ENCODE measurements at regions not wholly inside any gene's neighbourhood (a gene's known extent, or its start where the extent isn't known, plus 50 kb on each side); places are given as distances from the start of the nearest gene placed in this dataset.

- Histone ChIP-seq H3F3A (replicated peaks; ENCODE audit: insufficient read depth) (no peaks in the 10 kb centered on the region), H3K9me2 (no peaks in the 10 kb centered on the region), H3K27me3 (ENCODE audit: insufficient read depth) (no peaks in the 10 kb centered on the region), H3K4me2 (no peak overlapping the region), H4K20me1 (ENCODE audit: insufficient read depth) (no peaks in the 10 kb centered on the region), H3K36me3 (replicated peaks in 1 of 2; ENCODE audit: control insufficient read depth in 1 of 2, insufficient read depth in 2 of 2, low read length in 1 of 2) (no peaks in the 10 kb centered on the region), H3K4me1 (ENCODE audit: control insufficient read depth in 1 of 2, insufficient read depth in 2 of 2, low read depth in 1 of 2, low read length in 1 of 2) (no peaks in the 10 kb centered on the region), H3K27ac (ENCODE audit: low read depth in 2 of 2, low read length in 1 of 2) (no peak overlapping the region), H3K9me3 (no peaks in the 10 kb centered on the region), H3K79me2 (ENCODE audit: insufficient read depth) (no peaks in the 10 kb centered on the region), H3K9ac (no peak overlapping the region), H3K4me3 (ENCODE audit: low read depth in 2 of 2, low read length in 1 of 2) (no peak overlapping the region), H2AFZ (ENCODE audit: low read depth) (no peak overlapping the region)
- DNase-seq = no peak
- CTCF ChIA-PET = no interaction called here
- 14% methylated on average over 2 of the region's 2 CpGs for WGBS (ENCODE audit: low lambda C conversion rate)
- no peak for TF ChIP-seq GATA2 (CRISPR knock-in tag; IDR thresholded peaks at IDR 0.05)
- TF ChIP-seq NFIC (IDR thresholded peaks at IDR 0.05; ENCODE audit: borderline replicate concordance) = no peak
- TF ChIP-seq CTCF (IDR thresholded peaks at IDR 0.05) = no peak
- TF ChIP-seq GABPA (IDR thresholded peaks at IDR 0.05; ENCODE audit: low read depth) = no peak
- TF ChIP-seq CHD2 (IDR thresholded peaks at IDR 0.05; ENCODE audit: low read length, partially characterized antibody) = no peak
- POLR2A ChIA-PET = no interaction called here
These were observed 235.4 kb downstream of the FSCB start for GRCh38 chr14:44271637-44272036.

GRCh38 chr14:44271006-44271405 is 236.1 kb downstream of the FSCB start:
- Histone ChIP-seq H4K20me1 (ENCODE audit: insufficient read depth) (no peaks in the 10 kb centered on the region), H3F3A (replicated peaks; ENCODE audit: insufficient read depth) (no peaks in the 10 kb centered on the region), H3K9ac (no peak overlapping the region), H3K4me1 (ENCODE audit: control insufficient read depth in 1 of 2, insufficient read depth in 2 of 2, low read depth in 1 of 2, low read length in 1 of 2) (no peaks in the 10 kb centered on the region), H2AFZ (ENCODE audit: low read depth) (no peak overlapping the region), H3K9me3 (no peaks in the 10 kb centered on the region), H3K9me2 (no peaks in the 10 kb centered on the region), H3K36me3 (replicated peaks in 1 of 2; ENCODE audit: control insufficient read depth in 1 of 2, insufficient read depth in 2 of 2, low read length in 1 of 2) (no peaks in the 10 kb centered on the region), H3K27ac (ENCODE audit: low read depth in 2 of 2, low read length in 1 of 2) (no peak overlapping the region), H3K4me2 (no peak overlapping the region), H3K27me3 (ENCODE audit: insufficient read depth) (no peaks in the 10 kb centered on the region), H3K4me3 (ENCODE audit: low read depth in 2 of 2, low read length in 1 of 2) (no peak overlapping the region), H3K79me2 (ENCODE audit: insufficient read depth) (no peaks in the 10 kb centered on the region)
- no peak for DNase-seq
- CTCF ChIA-PET = no interaction called here
- no peak for TF ChIP-seq FOXM1 (IDR thresholded peaks at IDR 0.05; ENCODE audit: low read depth)
- TF ChIP-seq NFIC (IDR thresholded peaks at IDR 0.05; ENCODE audit: borderline replicate concordance) = no peak
- no peak for TF ChIP-seq YY1 (IDR thresholded peaks at IDR 0.05; ENCODE audit: low read depth)
- TF ChIP-seq MEF2A (IDR thresholded peaks at IDR 0.05; ENCODE audit: borderline replicate concordance, low read depth) = no peak
- no peak for TF ChIP-seq IRF3 (IDR thresholded peaks at IDR 0.05; ENCODE audit: low read depth, low read length)
- TF ChIP-seq TCF12 (IDR thresholded peaks at IDR 0.05) = no peak
- no peak for TF ChIP-seq SIN3A (IDR thresholded peaks at IDR 0.05; ENCODE audit: borderline replicate concordance, low read depth, low read length)
- TF ChIP-seq REST (IDR thresholded peaks at IDR 0.05; ENCODE audit: low read depth, low read length) = no peak
- no peak for TF ChIP-seq FOSL2 (IDR thresholded peaks at IDR 0.05; ENCODE audit: borderline replicate concordance, low read depth)
- no peak for TF ChIP-seq MXI1 (IDR thresholded peaks at IDR 0.05; ENCODE audit: low read depth, low read length)
- POLR2A ChIA-PET = no interaction called here
- 33% methylated on average over 3 of the region's 3 CpGs for WGBS (ENCODE audit: low lambda C conversion rate)

Measured in SK-N-SH (cell line).